NCI-H2227 treated with DMSO at 0.1 percent for 48 hours (cell line): ENCODE measurements at regions not wholly inside any gene's neighbourhood (a gene's known extent, or its start where the extent isn't known, plus 50 kb on each side); places are given as distances from the start of the nearest gene placed in this dataset.

Experiments
- DNase-seq: peaks from one replicate; lab custom pipeline; 2025; lab: John Stamatoyannopoulos, UW

DNA sequence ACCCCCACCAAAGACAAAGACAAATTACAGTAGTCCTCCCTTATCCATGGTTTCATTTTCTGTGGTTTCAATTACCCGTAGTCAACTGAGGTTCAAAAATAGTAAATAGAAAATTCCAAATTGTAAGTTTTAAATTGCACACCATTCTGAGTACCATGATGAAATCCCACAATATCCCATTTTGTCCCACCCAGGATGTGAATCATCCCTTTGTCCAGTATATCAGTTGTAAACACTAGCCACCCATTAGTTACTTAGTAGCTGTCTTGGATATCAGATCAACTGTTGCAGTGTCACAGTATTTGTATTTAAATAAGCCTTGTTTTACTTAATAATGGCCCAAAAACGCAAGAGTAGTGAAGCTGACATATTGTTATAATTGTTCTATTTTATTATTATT is 364.0 kb upstream of the ARID1B start:
- DNase-seq, result no peak

DNA sequence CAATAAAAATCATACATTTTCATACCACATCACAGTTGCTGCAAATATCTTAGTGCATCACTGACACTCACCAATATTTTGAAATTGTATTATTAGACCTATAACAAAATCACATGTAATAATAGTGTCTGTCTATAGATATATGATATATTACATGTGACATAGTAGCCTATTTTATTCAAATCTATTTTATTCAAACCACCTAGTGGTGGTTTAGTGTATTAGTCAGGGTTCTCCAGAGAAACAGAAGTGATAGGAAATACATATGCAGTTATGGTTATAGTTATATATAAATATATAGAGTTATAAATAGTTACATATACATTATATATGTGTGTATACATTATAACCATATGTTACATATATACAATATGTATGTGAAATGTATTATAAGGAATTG is 366.5 kb upstream of the ARID1B start:
- DNase-seq, result no peak

DNA sequence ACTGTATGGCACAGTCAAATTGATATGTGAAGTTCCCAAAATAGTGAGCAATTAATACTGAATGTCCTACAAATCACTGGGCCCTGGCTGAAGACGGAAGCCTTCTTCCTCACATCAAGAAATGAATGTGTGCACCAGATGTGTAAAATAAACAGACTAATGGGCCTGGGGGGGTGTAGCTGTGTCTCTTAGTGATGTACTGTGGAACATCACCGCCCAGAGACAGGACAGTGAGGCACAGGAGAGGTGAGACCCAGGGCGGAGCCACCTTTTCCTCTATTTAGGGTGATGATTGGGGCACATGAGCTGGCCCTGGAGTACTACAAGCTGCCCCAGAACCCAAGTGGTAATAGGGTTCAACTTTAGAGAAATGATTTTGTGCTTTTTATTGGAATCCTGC is 368.5 kb upstream of the ARID1B start:
- no peak for DNase-seq

- DNase-seq, result no peak
These were observed 369.8 kb upstream of the ARID1B start for GRCh38 chr6:156407334-156407733.

DNA sequence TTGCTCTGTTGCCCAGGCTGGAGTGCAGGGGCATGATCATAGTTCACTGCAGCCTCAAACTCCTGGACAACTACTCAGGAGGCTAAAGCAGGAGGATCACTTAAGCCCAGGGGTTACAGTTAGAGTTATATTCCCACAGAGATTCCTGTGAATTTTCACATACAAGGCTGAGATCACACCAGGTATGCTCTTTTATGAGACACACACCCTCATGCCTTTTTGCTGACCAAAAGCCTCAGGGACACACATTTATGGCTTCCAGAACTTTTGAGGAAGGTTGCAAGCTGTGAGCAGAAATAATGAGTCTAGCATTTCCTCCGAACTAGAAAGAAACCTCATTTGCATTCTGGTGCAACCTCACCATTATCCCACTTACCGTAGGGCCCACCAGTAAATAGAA is 370.5 kb upstream of the ARID1B start:
- DNase-seq, result no peak

DNA sequence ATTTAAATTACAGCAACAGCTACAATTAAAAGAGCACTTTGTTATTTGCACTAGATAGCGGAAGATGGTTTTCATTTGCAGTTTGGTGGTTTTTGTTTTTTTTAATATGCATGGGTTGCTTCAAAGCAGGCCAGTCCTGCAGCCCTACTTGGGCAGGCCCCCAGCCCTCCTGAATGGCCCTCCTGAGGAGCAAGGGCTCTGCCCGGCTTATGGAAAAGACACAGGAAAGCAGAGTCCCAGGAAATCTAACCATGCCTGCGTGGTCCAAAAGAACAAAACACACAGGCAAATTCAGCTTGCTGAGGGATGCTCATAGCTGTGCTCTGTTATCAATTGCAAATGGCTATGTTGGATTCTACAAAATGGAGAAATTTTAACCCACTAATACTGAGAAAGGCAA is 371.1 kb upstream of the ARID1B start:
- no peak for DNase-seq

DNA sequence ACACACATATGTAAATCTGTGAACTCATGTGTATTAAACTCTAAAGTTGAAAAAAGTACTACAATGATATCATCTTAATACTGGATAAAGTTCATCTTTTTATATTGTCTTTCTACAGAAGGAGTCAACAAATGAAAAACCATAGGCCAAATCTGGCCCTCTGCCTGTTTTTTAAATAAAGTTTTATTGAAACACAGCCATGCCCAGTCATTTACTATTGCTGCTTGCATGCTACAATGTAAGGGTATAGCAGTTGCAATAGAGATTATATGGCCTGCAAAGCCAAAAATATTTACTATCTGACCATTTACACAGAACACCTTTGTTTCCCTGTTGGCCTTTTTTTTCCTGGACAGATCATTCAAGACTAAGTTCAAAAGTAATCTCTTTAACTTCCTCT is 374.6 kb upstream of the ARID1B start:
- DNase-seq, result no peak

DNA sequence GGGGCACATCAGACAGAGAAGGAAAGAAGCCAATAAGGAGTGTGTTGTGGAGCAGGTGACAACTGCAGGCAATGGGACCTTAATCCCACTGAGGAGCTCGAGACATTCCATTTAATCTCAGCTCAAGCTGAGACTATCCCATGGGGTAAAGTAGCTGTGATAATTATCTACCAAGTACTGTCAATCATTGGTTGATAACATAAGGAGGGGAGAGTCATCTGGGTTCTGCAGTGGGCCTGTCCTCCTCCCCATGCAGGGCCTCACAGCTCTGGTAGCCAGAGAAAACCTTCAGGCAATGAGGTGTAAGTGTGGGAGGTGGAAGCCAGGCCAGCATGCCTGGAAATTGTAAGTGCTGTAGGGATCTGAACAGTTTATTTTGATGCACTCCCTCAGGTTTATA is 375.0 kb upstream of the ARID1B start:
- no peak for DNase-seq

GRCh38 chr6:156400487-156400886 is 376.7 kb upstream of the ARID1B start:
- no peak for DNase-seq

DNA sequence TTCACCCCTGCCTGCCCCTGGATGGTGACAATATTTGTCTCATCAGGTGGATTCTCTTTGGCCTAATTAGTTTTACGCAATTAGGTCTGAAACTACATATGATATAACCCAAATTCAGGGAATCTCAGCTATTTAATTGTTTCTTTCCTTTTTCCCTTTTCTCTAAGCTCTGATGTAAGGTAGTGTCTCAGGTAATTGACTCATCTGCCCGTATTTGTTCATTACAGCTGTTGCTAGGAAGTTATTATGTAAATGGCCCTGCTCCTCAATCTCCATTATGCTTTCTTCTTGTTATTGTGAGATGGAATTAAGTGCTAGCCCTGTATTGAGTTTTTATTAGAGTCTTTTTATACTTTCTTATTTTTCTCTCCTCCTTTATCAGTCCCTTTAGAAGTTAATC is 378.2 kb upstream of the ARID1B start:
- no peak for DNase-seq

DNA sequence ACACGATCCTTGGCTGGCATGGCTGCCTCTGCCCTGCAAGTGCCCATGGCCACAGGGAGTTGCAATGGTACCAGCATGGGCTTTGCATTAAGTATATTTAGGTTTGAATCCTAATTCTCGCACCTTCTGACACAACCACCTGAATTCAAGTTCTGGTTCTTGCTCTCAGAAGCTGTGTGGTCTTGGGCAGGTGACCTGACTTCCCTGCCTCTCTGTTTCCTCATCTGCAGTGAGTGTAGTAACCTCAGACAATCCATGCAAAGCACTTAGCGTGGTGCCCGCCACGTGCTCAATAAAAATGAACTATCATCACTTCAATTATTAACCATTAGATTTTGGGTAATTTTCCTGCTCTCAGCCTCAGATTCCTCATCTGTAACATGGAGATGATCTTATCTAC is 378.8 kb upstream of the ARID1B start:
- no peak for DNase-seq

GRCh38 chr6:156396791-156397418 is 380.3 kb upstream of the ARID1B start:
- DNase-seq, result no peak

GRCh38 chr6:156396068-156396771 is 381.0 kb upstream of the ARID1B start:
- DNase-seq, result no peak

- DNase-seq, result no peak
These were observed 381.9 kb upstream of the ARID1B start for GRCh38 chr6:156395276-156395675.

- no peak for DNase-seq
These were observed 384.5 kb upstream of the ARID1B start for GRCh38 chr6:156392648-156393047.

DNA sequence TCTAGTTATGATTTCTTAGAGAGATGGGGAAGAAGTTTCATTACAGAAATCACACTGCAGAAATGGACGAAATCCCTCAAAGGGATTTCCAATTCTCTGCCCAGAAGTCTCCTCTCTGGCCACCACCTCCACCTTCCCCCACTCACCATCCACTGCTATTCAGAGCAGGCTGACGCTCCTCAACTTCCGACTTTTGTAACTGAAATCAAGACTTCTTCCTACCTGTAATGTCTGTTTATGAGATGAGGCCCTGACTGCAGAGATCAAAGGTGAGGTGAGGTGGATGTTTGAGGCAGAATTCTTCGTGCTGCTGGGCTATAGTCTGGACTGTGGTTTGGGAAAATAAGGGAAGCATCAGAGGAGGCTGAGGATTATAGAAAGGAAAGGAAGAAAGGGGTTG is 385.2 kb upstream of the ARID1B start:
- DNase-seq, result no peak

- no peak for DNase-seq
These were observed 386.0 kb upstream of the ARID1B start for GRCh38 chr6:156391061-156391672.

DNA sequence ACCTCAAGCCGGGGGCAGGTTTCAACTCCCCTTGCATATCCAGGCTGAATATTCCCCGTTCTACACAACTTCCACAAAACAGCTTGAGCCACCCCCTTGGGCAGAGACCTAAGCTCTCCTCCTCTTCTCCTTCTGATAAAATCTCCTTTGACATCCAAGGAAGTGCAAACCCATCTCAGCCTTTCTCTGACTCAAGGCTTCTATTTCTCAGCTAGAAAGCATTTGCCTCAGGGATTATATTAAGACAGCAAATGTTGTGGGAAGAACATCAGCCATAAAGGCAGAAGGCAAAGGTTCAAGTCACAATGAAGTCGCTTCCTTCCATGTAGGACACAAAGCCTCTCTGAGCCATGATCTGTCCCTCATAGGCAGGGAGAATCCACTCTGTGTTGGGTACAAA is 386.6 kb upstream of the ARID1B start:
- no peak for DNase-seq

- no peak for DNase-seq
These were observed 387.9 kb upstream of the ARID1B start for GRCh38 chr6:156389296-156389695.

DNA sequence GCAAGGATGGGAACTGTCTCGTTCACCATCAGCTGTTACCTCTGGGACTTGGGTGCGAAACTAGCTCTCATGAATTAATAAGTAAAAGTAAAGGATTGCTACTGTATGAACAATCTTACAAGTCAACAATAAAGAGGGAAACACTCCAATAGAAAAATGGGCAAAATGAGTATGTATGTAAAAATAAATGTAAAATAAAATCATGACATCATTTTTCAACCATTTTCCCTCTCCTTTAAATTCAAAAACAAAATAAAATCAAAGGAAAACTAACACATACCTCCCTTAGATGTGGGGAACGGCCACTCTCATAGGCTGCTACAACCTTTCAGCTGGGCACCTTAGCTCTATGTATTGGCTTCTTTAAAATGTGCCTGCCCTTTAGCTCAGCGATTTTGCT is 389.7 kb upstream of the ARID1B start:
- DNase-seq, result no peak

- no peak for DNase-seq
These were observed 394.1 kb upstream of the ARID1B start for GRCh38 chr6:156383059-156383458.

DNA sequence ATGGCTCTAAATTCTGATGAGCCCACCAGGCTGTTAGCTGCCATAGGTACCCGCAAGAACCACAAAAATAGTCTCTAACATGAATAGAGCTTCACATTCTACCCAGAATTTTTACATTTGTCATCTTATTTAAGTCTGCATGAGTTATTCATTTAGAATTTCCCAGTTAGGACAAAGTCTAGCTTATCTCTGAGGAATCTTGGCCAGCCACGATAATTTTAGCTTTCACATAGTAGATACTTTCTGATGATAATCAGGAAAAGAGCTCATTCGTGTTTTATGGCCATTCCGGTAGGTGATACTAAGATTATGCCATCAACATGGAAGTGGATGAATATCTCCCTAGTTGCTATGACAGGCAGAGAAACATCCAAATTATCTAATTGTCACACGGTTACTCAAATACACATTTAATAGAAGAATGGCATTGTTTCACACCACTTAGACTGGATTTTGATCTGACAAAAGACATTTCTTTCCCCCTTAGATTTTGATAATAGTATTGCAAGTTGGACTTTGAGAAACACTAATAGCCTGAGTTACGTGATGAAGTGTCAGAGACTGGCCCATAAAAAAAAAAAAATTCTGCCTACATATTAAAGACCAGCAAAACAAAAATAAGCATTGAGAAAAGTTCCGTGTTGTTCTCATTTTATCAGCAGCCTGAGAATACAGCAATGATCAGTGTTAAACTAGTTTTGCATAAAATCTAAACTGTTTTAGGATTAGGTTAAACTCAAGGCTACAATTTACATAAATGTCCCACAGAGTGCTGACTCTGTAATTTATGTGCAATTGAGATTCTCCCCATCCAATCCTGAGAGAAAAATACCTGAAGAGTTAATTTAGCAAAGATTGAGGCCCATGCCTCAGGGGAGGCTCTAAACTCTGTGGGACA is 397.5 kb upstream of the ARID1B start:
- DNase-seq, result no peak

DNA sequence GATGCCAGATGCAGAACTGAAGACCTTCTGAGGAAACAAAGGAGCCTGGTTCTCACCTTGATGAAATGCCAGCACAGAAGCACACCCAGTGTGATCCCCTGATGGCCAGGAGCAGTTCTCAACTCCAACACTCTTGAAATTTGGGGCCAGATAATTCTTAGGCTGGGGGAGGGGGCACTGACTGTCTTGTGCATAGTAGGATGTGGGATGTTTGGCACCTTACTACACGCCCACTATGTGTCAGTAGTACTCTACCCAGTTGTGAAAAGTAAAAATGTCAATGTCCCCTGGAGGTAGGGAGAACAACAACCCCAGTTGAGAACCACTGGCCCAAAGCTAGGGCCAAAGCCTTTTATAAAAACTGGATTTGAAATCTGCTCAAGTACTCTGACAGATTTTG is 398.3 kb upstream of the ARID1B start:
- no peak for DNase-seq
